GM18508 (cell line): ENCODE measurements at regions not wholly inside any gene's neighbourhood (a gene's known extent, or its start where the extent isn't known, plus 50 kb on each side); places are given as distances from the start of the nearest gene placed in this dataset.
A peak's percentile ranks its signal among the peaks of the same experiment; 100 is the strongest.

Experiments used
- ATAC-seq: cut with Tn5 transposase; IDR thresholded peaks from one replicate; pipeline ENCODE4 v1.9.1; 2021; ENCODE audit warnings: moderate number of reproducible peaks; ENCODE audit not compliant: insufficient read depth, unreplicated experiment

- ATAC-seq = no peak
Measured at GRCh38 chr3:182716114-182716688, 77.1 kb upstream of the ATP11B start.

- peak; percentile 90 for ATAC-seq
Measured at GRCh38 chr3:182717216-182717615, 76.1 kb upstream of the ATP11B start.

GRCh38 chr3:182722907-182723306 is 70.4 kb upstream of the ATP11B start:
- ATAC-seq = no peak

GRCh38 chr3:182723596-182723995 is 69.7 kb upstream of the ATP11B start:
- ATAC-seq = no peak

- no peak for ATAC-seq
Measured at GRCh38 chr3:182725372-182726251, 67.7 kb upstream of the ATP11B start.

- ATAC-seq = no peak
Measured at GRCh38 chr3:182726258-182727142, 66.8 kb upstream of the ATP11B start.

GRCh38 chr3:182728238-182728637 is 65.1 kb upstream of the ATP11B start:
- ATAC-seq = no peak

- peak; percentile 74 for ATAC-seq
Measured at GRCh38 chr3:182729903-182730674, 63.2 kb upstream of the ATP11B start.

GRCh38 chr3:182730675-182731042 is 62.6 kb upstream of the ATP11B start:
- no peak for ATAC-seq

- no peak for ATAC-seq
Measured at GRCh38 chr3:182731764-182732163, 61.5 kb upstream of the ATP11B start.

- no peak for ATAC-seq
Measured at GRCh38 chr3:182732232-182733015, 60.9 kb upstream of the ATP11B start.

- no peak for ATAC-seq
Measured at GRCh38 chr3:182735672-182736071, 57.6 kb upstream of the ATP11B start.

GRCh38 chr3:182737825-182738224 is 55.5 kb upstream of the ATP11B start:
- no peak for ATAC-seq

GRCh38 chr3:182738583-182739411 is 54.5 kb upstream of the ATP11B start:
- ATAC-seq = no peak

- ATAC-seq = no peak
Measured at GRCh38 chr3:182739619-182740018, 53.7 kb upstream of the ATP11B start.

- ATAC-seq = no peak
Measured at GRCh38 chr3:182740710-182741109, 52.6 kb upstream of the ATP11B start.

- no peak for ATAC-seq
Measured at GRCh38 chr3:182741214-182741613, 52.1 kb upstream of the ATP11B start.
